CD14-positive monocyte (primary cell): ENCODE measurements at regions not wholly inside any gene's neighbourhood (a gene's known extent, or its start where the extent isn't known, plus 50 kb on each side); places are given as distances from the start of the nearest gene placed in this dataset.

ENCODE experiments used
- DNase-seq, 3 donors: peaks; one replicate each; pipeline ENCODE4 v3.0.0-alpha.2; 2011 to 2022
- H2AFZ ChIP-seq: 2 replicates; pipeline ENCODE4 v1.6.0; 2012; ENCODE audit warnings: mild to moderate bottlenecking, low read depth, low read length, inconsistent platforms; ENCODE audit not compliant: insufficient read depth, poor library complexity, severe bottlenecking
- H3K27ac ChIP-seq, 2 donors: 1 replicate in 1 of 2; 2 replicates in 1 of 2; pipeline ENCODE4 v1.5.1; 2012 to 2013; ENCODE audit warnings: low read length in 2 of 2, control low read depth in 1 of 2, inconsistent platforms in 1 of 2, low read depth in 1 of 2, mild to moderate bottlenecking in 1 of 2
- H3K27me3 ChIP-seq, 2 donors: one replicate each; pipeline versions ENCODE4 v1.6.0 to v1.6.1; 2011 to 2013; ENCODE audit warnings: low read length in 2 of 2; ENCODE audit not compliant: control insufficient read depth in 2 of 2, insufficient read depth in 2 of 2
- H3K36me3 ChIP-seq, 2 donors: replicated peaks in 1 of 2; 1 replicate in 1 of 2; 2 replicates in 1 of 2; pipeline versions ENCODE4 v1.5.1 to v1.6.1; 2012 to 2013; ENCODE audit warnings: low read length in 2 of 2, control low read depth in 1 of 2, inconsistent platforms in 1 of 2, mild to moderate bottlenecking in 1 of 2; ENCODE audit not compliant: insufficient read depth in 2 of 2, control insufficient read depth in 1 of 2
- H3K4me1 ChIP-seq, 2 donors: 1 replicate in 1 of 2; 2 replicates in 1 of 2; pipeline versions ENCODE4 v1.5.1 to v1.6.1; 2012 to 2013; ENCODE audit warnings: low read length in 2 of 2, control low read depth in 1 of 2, inconsistent platforms in 1 of 2, mild to moderate bottlenecking in 1 of 2, moderate library complexity in 1 of 2; ENCODE audit not compliant: insufficient read depth in 2 of 2, control insufficient read depth in 1 of 2
- H3K4me2 ChIP-seq: replicated peaks from 2 replicates; pipeline ENCODE3; 2012; ENCODE audit warnings: low read length, moderate library complexity, mild to moderate bottlenecking; ENCODE audit not compliant: poor library complexity, severe bottlenecking; ENCODE audit errors: extremely low read depth
- H3K4me3 ChIP-seq, 3 experiments: fragments of 200-600 bp in 1 of 3; sonication (generic) in 1 of 3; replicated peaks in 1 of 3; 1 replicate in 2 of 3; 2 replicates in 1 of 3; pipeline ENCODE4 v1.5.1; 2011 to 2013; ENCODE audit warnings: low read length in 3 of 3, mild to moderate bottlenecking in 3 of 3, control low read depth in 2 of 3, low read depth in 2 of 3, inconsistent platforms in 1 of 3, moderate library complexity in 1 of 3
- H3K79me2 ChIP-seq: 2 replicates; pipeline ENCODE4 v1.6.0; 2012; ENCODE audit warnings: mild to moderate bottlenecking, control low read depth, inconsistent platforms, low read length, moderate library complexity; ENCODE audit not compliant: insufficient read depth
- H3K9ac ChIP-seq: 2 replicates; pipeline ENCODE4 v1.6.0; 2017; ENCODE audit warnings: low read length, mild to moderate bottlenecking; ENCODE audit not compliant: insufficient read depth, poor library complexity, severe bottlenecking
- H3K9me3 ChIP-seq, 2 donors: replicated peaks in 1 of 2; 1 replicate in 1 of 2; 2 replicates in 1 of 2; pipeline versions ENCODE4 v1.5.1 to v1.6.1; 2012 to 2013; ENCODE audit warnings: low read length in 2 of 2, control low read depth in 1 of 2; ENCODE audit not compliant: control insufficient read depth in 1 of 2, insufficient read depth in 1 of 2
- H4K20me1 ChIP-seq: 2 replicates; pipeline ENCODE4 v1.6.0; 2012; ENCODE audit warnings: mild to moderate bottlenecking, low read length, control low read depth, moderate library complexity; ENCODE audit not compliant: insufficient read depth
- H3K27ac Mint-ChIP-seq, 7 donors: one replicate each; pipeline ENCODE4 v1.8.0; 2020; ENCODE audit warnings: mild to moderate bottlenecking in 7 of 7, mixed read lengths in 7 of 7, moderate library complexity in 6 of 7, inconsistent platforms in 2 of 7
- H3K27me3 Mint-ChIP-seq, 3 donors: one replicate each; pipeline ENCODE4 v1.8.0; 2021 to 2022; ENCODE audit warnings: low read depth in 3 of 3, mild to moderate bottlenecking in 3 of 3, mixed read lengths in 3 of 3, moderate library complexity in 3 of 3, inconsistent platforms in 1 of 3
- H3K36me3 Mint-ChIP-seq, 2 donors: one replicate each; pipeline ENCODE4 v1.8.0; 2020; ENCODE audit warnings: mixed read lengths in 2 of 2, inconsistent platforms in 1 of 2, mild to moderate bottlenecking in 1 of 2
- H3K4me1 Mint-ChIP-seq: one replicate; pipeline ENCODE4 v1.8.0; 2020; ENCODE audit warnings: mild to moderate bottlenecking, mixed read lengths
- H3K4me3 Mint-ChIP-seq, 2 donors: one replicate each; pipeline ENCODE4 v1.8.0; 2020; ENCODE audit warnings: mild to moderate bottlenecking in 2 of 2, mixed read lengths in 2 of 2, moderate library complexity in 1 of 2
- H3K9me3 Mint-ChIP-seq, 7 donors: one replicate each; pipeline ENCODE4 v1.8.0; 2020 to 2022; ENCODE audit warnings: mixed read lengths in 7 of 7, mild to moderate bottlenecking in 6 of 7, moderate library complexity in 6 of 7, inconsistent platforms in 2 of 7
- CTCF ChIP-seq: fragments of 200-600 bp; IDR thresholded peaks from one replicate; pipeline ENCODE4 v1.8.0; 2022; ENCODE audit warnings: antibody characterized with exemption, mild to moderate bottlenecking
- WGBS: methylation state at CpG from one replicate; pipeline ENCODE4 v1.1.5; 2013; ENCODE audit warnings: missing lambda C conversion rate; ENCODE audit not compliant: insufficient coverage; 5-methylcytosine and 5-hydroxymethylcytosine counted together
- intact Hi-C, 2 donors: fragments of 100-400 bp; cut with micrococcal nuclease; formaldehyde crosslinking; loops; one replicate each; pipeline versions ENCODE4 v1.15.0 to v1.15.1; 2023

GRCh38 chr5:175595905-175596304 is 62.0 kb upstream of the HRH2 start:
- TF ChIP-seq CTCF: no peak
- intact Hi-C loops: no loop called here
- no peaks in the 10 kb centered on the region for H4K20me1 ChIP-seq
- H3K36me3 Mint-ChIP-seq: peaks cover 0 to 3% of the 10 kb centered on the region in 2 donors
- H3K4me3 ChIP-seq: no peak overlapping the region
- peaks cover 1 to 9% (median 5%) of the 10 kb centered on the region in 7 donors for H3K9me3 Mint-ChIP-seq
- H3K4me1 ChIP-seq: peaks cover 4 to 5% of the 10 kb centered on the region in 2 donors
- 100% methylated on average over 5 of the region's 7 CpGs for WGBS
- H3K79me2 ChIP-seq: no peaks in the 10 kb centered on the region
- no peak overlapping the region for H3K4me3 Mint-ChIP-seq
- no peak for DNase-seq
- H3K27ac Mint-ChIP-seq: no peak overlapping the region
- H3K36me3 ChIP-seq: no peaks in the 10 kb centered on the region
- no peak overlapping the region for H3K4me2 ChIP-seq
- H3K27ac ChIP-seq: no peak overlapping the region
- no peak overlapping the region for H3K9ac ChIP-seq
- H3K27me3 ChIP-seq: no peaks in the 10 kb centered on the region
- H2AFZ ChIP-seq: no peak overlapping the region
- peaks cover 12% of the 10 kb centered on the region for H3K4me1 Mint-ChIP-seq
- H3K27me3 Mint-ChIP-seq: peaks cover 9 to 23% (median 11%) of the 10 kb centered on the region in 3 donors
- peaks cover 0 to 2% of the 10 kb centered on the region in 2 donors for H3K9me3 ChIP-seq

- Histone ChIP-seq H3K9me3 (peaks cover 0 to 2% of the 10 kb centered on the region in 2 donors), H3K4me2 (no peak overlapping the region), H3K9ac (no peak overlapping the region), H2AFZ (no peak overlapping the region), H3K36me3 (no peaks in the 10 kb centered on the region), H4K20me1 (no peaks in the 10 kb centered on the region), H3K27ac (no peak overlapping the region), H3K27me3 (no peaks in the 10 kb centered on the region), H3K79me2 (no peaks in the 10 kb centered on the region), H3K4me1 (no peaks in the 10 kb centered on the region), H3K4me3 (no peak overlapping the region)
- WGBS: no CpG with 5 or more reads among the region's 9 CpGs
- TF ChIP-seq CTCF: no peak
- Mint-ChIP-seq H3K27me3 (peaks cover 13 to 27% (median 16%) of the 10 kb centered on the region in 3 donors), H3K4me1 (peaks cover 4% of the 10 kb centered on the region), H3K27ac (no peak overlapping the region), H3K36me3 (peaks cover 0 to 3% of the 10 kb centered on the region in 2 donors), H3K4me3 (no peak overlapping the region), H3K9me3 (peaks cover 1 to 10% (median 5%) of the 10 kb centered on the region in 7 donors)
- DNase-seq: no peak
- intact Hi-C loops: no loop called here
Measured at GRCh38 chr5:175596761-175597189, 61.1 kb upstream of the HRH2 start.
